Cerebellar nuclear complex (tissue), 1 donor: ENCODE measurements at regions not wholly inside any gene's neighbourhood (a gene's known extent, or its start where the extent isn't known, plus 50 kb on each side); places are given as distances from the start of the nearest gene placed in this dataset.
"Not testable (repeated sequence)": the region's sequence is repeated elsewhere in the genome, so short reads cannot be mapped to it uniquely, and the experiment has no call there.

Source experiments
- DNase-seq, 2 experiments: peaks; one replicate each; lab custom pipeline; 2025; lab: John Stamatoyannopoulos, UW

DNA sequence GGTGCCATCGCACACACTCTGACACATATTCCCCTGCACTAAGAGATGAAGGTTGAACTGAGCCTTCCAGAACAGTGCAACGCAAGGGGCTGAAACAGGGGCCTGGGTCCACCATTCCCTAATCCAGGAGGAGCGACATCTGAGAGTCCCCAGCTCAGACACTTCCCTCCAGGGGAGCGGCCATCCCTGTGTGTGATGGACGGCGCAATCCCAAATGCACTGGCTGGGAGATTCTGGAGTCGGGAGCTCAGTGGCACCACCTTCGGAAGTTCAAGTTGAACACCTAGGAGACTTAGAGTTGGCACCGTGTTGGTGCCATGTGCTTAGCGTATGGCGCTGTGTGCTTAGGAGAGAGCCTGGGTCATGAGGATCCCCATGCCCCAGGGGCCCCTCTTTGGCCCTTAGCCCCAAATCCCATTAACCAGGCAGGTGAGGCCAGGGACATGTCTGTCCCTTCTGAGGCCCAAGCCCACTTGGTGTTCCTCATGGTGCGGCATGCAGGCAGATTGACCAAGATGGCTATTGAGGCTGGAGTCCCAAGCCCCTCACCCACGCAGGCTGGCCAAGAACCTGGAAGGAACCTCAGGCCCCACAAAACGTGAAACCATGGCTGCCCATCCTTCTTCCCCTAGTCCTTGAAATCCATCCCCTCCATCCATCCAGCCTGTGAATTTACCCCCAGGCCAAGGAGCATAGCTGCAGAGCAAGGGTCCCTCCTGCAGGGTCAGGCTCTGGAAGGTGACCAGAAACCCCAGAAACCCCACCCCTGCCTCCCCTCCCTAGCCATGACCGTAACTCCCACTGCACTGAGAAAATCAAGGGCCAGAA is 114.1 kb upstream of the OTOS start:
- DNase-seq = no peak

DNA sequence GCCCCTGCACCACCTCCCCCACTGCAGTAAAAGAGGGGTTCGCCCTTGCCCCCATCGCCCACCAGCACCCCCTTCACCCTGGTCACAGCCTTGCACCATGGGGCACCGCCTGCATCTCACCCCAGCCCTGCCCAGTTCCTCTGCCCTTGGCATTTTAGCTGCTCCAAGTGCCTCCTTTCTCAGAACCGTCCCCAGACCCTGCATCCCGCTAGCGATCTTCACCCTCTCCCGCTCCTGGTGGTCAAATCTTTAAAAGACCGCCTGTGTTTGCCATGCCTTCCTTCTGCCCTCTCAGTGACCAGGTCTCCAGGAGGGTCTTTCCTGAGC is 114.7 kb upstream of the OTOS start:
- no peak for DNase-seq

DNA sequence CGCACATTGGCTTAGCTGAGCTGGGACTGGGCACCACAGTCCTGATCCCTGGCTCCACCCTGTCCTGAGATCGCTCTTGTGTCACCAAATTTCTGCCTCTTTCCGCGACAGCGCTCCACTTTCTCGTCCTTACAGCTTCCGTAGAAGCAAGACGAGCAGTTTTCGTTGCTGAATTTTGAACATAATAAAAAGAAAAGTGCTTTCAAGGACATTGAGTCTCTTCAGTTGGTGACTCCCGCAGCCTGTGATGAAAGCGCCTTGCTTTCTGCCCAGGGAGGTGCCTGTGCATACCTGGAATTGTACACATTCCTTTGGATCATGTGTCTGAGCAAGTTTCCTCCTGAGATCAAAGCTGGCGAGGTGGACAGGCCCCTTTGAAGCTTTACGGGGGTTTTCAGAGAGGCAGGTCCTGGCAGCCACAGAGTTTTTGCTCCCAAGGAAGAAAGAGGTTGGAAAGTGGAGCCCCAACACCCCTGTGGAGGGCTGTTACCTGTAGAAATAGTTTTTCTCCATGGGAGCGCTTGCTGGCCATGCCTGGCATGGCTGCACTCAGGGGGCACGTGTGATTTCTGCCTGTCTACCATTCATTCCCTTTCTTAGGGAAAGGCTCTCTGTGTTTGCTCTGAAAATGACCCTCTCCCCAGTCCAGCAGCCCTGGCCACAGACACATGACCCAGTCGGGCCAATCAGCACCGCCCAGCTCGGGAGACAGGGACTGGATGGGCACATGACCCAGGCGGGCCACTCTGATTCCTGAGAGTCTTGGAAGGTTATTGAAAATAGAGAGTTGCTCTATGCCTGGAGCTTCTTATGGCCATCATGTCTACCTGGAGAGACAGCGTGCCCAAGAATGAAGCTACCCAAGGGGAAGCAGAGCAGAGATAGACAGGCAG is 115.6 kb upstream of the OTOS start:
- no peak for DNase-seq

DNA sequence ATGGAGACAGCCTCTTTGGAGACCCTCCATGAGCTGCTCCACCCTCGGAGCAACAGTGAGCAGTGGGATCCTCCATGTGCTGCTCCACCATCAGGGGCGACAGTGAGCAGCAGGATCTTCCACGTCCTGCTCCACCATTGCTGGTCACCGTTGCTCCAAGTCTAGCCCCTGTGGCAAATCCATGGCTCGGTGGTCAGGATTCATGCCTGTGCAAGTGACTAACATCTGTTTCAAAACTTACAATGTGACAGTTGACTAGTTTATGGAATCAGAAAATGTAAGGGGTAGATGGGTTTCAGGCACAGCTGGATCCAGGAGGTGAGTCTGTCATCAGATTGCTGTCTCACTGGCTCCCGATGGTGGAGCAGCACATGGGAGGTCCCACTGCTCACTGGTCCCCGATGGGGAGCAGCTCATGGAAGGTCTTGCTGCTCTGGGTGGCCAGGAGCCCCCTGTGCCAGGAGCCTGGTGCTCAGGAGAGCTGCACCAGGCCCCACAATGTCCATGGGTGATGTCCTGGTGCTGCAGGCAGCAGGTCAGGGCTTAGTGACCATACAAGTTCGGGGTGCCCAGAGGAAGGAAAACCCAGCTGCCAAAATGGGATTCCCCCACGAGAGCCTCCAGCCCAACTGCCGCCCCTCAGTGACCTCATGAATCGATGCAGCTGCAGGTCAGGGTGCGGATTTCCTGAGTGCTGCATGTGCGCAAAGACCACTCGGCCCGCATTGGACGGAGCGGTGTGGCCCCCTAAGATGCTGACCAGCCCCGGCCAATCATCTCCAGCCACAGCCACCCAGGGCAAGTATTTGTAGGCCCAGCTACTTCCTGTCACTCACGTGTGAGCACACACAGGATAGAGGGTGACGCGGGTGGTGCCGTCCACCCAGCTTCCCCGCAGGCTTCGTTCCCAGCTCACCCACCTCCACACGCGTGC is 116.5 kb upstream of the OTOS start:
- DNase-seq = no peak

DNA sequence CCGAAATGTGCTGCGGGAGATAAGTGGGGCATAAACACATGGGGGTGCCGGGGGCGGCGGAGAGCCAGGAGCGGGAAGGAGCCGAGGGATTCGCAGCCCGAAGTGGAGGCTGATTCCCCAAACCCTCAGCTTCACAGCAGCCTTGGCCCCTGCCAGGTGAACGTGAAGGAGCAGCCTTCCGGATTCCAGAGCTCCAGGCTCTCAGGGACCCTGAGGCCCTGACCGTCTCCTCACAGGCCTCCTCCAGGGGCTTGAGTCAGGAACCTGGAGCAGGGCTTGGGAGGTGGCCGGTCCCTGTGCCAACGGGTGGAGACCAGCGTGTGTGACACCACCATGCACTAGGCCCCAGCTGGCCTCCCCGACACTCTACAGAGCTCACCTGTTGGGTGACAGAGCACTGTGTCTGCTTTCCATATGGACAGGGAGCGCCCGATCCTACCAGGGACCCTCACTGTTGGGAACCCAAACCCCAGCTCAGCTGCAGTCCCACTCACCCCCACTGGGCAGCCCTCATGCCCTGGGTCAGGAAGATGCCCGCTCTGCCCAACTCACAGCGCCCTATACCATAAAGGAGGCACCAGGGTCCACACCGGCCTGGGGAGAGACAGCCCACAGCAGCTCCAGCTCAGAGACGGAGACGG is 117.6 kb upstream of the OTOS start:
- no peak for DNase-seq

DNA sequence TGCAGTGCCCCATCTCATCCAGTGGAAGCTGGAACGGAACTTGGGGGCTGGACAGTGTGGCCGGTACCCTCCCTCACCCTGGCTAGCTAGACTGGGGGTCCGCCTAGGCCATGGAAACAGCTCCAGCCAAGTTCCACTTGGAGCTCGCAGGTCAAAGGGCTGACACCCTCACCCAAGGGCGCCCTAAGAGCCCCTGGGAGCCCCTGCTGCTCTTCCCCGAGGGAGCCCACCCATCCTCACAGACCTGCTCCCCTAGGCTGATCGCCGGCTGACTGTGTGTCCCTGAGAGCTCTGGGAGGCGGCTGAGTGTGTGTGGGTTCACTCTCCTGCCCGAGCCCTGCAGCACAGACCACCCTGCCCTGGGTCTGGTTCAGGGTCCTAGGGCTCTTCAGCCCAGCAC is 118.2 kb upstream of the OTOS start:
- DNase-seq = no peak

DNA sequence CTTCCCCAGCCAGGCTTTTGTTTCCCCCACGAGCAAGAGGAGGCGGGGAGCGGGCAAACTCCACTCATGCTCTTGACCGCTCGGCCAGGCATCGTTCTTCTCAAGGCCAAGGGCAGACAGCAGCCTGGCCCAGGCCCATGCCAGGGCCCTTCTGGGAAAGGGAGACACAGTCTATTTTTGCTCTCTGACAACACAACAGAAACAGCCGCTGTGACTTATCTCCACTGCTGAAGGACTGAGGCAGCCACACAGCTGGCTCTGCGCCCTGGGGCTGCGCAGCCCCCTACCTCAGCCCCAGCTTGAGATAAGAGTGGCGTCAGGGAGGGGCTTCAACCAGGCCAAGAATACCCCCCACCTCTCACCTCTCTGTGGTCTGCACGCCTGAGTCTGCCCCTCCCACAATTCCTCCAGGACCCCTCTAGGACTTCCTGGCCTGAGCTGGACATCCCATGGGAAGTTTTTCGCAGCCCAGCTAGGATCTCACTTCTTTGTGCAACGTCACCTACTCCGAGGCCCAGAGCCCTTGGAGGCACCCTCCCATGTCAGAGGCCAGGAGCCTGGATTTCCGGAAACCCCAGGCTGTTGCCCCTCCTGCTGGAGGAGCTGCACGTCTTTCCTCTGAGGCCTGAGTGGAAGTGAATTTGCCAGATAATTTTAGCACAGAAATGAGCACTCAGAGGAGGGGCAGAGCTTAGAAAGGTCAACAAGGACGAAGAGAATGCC is 118.9 kb upstream of the OTOS start:
- DNase-seq = no peak

DNA sequence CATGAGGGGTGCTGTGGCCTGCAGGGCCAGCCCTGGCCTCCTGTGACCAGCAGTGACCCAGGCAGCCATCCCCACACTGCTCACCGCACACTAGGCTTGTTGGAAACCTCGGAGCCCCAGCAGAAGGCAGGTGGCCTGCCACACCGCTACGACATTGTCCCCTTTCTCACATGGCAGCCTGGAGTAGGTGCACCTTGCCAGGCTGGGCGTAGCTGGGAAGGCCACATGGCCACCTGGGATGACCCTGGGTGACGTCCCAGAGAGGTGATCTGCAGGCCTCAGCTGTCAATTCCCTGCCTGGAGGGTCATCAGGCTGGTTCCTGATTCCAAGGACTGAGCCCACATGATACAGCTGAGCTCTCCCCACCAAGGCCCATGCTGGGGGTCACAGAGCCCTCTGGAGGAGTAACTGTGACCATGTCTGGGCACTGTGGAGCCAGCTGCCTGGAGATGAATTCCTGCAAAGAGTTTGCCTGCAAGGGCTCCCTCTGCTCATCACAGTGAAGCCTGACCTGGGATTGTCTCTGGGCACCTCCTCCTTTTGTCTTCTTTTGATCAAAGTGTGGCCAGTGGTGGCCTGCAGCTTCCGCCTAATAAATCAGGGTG is 119.6 kb upstream of the OTOS start:
- DNase-seq = no peak

DNA sequence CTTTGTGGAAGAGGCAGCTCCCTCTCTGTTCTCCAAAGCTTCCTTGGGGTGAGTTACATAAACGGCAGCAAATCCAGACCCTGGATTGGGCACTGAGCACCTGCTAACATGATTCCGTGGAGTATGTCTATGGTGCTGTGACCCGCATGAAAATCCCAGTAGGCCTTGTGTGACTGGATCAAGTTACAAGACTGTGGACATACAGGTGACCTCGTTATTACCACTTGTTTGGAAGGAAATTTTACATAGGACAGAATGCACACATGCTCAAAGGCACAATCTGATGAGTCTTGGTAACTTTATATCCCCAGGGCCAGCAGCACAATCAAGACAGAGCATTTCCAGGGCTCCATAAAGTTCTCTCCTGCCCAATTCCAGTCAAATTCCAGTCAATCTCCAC is 120.2 kb upstream of the OTOS start:
- DNase-seq = no peak

DNA sequence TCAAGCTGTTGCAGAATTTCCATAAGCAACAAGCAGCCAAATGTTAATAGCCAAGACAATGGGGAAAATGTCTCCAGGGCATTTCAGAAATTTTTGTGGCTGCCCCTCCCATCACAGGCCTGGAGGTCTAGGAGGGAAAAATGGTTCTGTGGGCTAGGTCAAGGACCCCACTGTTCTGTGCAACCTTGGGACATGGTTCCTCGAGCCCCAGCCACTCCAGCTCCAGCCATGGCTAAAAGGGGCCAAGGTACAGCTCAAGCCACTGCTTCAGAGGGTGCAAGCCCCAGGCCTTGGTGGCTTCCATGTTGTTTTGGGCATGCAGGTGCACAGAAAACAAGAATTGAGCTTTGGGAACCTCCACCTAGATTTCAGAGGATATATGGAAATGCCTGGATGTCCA is 122.1 kb upstream of the OTOS start:
- not testable (repeated sequence) for DNase-seq

DNA sequence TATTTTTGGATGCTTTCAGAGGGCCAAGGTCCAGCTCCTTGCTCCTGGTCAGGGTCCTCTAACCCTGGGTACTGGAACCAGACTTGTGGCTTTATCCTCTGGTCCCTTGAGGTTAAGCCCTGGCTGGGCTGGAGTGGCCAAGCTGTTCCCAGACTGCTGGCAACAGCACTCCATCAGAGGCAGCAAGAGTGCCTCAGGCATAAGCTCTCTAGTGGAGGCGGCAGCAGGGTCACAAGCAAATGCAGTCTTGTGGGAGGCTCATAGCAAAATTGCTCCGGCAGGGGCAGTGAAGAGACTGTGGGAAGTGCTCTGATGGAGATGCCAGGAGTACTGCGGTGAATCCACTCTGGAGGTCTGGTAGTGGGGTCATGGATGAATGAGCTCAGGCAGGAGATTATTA is 128.9 kb upstream of the OTOS start:
- DNase-seq = no peak

DNA sequence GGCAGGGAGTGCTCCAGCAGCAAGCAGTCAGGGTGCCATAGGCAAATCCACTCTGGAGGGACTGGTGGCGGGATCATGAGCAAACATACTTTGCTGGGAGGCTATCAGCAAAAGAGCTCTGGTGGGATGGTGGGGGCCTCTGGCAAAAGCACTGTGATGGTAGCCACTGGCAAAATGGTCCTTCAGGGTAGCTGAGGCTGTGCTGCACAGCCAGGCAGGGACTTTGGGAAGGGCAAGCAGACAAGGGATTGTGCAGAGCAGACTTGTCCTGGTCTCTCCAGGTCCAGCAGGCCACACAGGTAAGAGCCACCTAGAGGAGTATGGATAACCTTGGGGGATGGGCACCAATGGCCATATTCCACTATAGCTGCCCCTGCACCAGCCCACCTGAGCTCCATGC is 129.4 kb upstream of the OTOS start:
- no peak for DNase-seq

DNA sequence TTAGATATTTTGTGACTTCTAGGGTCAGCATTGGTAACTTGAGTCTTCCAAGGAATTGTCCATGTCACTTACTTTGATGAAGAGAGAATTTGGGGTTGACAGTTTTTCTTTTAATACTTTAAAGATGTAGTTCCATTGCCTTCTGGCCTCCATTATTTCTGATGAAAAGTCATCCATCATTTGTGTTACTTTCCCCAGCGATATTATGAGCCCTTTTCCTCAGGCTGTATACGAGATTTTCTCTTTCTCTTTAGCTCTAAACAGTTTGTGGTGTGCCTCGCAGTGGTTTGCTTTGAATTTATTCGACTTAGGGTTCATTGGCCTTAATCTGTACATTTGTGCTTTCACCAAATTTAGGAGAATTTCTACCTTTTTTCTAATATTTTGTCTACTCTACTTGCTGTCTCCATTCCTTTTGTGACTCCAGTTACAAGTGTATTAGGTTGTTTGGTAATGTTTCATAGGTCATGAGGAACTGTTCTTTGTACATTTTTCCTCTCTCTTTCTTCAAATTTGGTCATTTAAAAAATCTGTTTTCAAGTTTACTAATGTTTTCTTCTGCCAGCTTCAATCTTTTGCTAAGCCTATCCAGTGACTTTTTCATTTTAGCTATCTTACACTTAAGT is 131.4 kb upstream of the OTOS start:
- no peak for DNase-seq

DNA sequence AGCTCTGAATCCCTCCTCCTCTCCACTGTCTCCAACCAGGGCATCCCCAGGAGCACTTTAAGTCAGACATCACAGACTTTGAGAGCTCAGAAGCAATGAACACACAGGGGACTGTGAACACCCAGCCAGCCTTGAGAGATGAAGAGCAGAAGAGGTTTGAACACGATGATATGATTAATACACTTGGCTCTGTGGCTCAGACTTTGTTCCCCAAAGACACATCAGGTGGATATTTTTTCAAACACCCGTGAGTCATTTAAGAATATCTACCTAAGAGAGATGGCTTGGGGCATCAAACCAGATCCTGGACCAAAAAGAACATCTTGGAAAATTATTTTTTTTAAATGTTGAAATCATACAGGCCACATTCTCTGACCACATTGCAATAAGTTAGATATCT is 134.9 kb upstream of the OTOS start:
- no peak for DNase-seq

DNA sequence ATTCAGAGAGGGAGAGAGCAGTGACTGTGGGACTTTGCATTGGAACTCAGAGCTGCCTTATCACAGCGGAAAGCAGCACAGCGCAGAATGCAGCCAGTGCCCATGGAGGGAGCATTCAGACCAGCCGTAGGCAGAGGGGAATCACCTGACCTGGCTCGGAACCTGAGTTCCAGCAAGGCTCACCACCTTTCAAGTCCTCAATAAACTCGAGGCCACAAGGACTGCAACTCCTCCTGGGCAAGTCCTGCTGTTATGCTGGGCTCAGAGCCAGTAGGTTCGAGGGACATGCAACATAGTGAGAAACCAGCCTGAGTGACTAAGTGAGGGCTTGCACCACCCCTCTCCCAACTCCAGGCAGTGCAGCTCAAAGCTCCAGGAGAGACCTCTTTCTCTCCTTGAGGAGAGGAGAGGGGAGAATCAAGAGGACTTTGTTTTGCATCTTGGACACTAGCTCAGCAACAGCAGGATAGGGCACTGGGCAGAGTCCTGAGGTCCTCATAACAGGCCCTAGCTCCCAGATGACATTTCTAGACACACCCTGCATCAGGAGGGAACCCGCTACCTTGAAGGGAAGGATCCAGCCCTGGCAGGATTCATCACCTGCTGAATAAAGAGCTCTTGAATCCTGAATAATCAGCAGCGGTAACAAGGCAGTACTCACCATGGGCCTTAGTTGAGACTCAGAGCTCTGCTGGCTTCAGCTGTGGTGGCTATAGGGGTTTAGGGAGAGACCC is 136.8 kb upstream of the OTOS start:
- DNase-seq = no peak

DNA sequence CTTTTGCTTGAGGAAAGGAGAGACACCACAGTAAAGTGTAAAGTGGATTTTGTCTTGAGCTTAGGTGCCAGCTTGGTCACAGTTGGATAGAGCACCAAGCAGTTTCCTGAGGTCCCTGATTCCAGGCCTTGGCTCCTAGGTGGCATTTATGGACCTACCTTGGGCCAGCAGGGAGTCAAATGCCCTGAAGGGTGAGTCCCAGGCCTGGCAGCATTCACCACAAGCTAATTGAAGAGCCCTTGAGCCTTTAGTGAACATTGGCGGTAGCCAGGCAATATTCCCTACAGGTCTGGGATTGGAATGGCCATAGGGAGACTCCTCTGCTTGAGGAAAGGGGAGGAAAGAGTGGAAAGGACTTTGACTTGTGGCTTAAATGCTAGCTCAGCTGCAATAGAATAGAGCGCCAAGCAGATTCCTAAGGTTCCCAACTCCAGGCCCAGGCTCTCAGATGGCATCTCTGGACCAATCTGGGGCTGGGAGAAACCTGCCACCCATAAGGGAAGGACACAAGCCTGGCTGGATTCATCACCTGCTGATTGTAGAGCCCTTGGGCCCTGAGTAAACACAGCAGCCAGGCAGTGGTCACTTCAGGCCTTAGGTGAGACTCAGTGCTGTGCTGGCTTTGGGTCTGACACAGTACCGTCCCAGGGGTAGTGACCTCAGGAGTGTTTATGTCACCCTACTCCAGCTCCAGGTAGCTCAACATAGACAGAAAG is 137.5 kb upstream of the OTOS start:
- no peak for DNase-seq

DNA sequence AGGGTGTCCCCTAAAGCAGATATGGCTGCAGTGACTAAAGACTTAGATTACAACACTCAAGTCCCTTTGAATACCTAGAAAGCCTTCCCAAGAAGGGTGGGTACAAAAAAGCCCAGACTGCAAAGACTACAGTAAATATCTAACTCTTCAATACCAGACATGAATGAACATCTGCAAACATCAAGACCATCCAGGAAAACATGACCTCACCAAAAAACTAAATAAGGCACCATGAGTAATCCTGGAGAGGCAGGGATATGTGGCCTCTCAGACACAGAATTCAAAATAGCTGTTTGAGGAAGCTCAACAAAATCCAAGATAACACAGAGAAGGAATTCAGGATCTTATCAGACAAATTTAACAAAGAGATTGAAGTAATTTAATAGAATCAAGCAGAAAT is 138.2 kb upstream of the OTOS start:
- no peak for DNase-seq

DNA sequence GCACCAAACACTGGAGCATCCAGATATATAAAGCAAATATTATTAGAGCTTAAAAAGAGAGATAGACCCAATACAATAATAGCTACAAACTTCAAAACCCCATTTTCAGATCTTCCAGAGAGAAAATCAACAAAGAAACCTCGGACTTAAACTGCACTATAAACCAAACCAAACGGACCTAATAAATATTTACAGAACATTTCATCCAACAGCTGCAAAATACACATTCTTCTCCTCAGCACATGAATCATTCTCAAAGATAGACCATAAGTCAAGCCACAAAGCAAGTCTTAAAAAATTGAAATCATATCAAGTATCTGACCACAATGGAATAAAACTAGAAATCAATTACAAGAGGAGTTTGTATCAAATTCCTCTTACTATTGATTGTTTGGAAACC is 140.2 kb upstream of the OTOS start:
- DNase-seq = no peak
